Stimulated activated CD4-positive, alpha-beta T cell treated with anti-CD3 and anti-CD28 coated beads, TNF-alpha, amount 100 ng/mL, for 24 hours (primary cell): ENCODE measurements at regions not wholly inside any gene's neighbourhood (a gene's known extent, or its start where the extent isn't known, plus 50 kb on each side); places are given as distances from the start of the nearest gene placed in this dataset.
"Not testable (repeated sequence)": the region's sequence is repeated elsewhere in the genome, so short reads cannot be mapped to it uniquely, and the experiment has no call there.

ENCODE experiments used
- DNase-seq, 3 experiments: peaks; one replicate each; pipeline ENCODE4 v3.0.0-alpha.2; 2020; ENCODE audit warnings: low read depth in 3 of 3

DNA sequence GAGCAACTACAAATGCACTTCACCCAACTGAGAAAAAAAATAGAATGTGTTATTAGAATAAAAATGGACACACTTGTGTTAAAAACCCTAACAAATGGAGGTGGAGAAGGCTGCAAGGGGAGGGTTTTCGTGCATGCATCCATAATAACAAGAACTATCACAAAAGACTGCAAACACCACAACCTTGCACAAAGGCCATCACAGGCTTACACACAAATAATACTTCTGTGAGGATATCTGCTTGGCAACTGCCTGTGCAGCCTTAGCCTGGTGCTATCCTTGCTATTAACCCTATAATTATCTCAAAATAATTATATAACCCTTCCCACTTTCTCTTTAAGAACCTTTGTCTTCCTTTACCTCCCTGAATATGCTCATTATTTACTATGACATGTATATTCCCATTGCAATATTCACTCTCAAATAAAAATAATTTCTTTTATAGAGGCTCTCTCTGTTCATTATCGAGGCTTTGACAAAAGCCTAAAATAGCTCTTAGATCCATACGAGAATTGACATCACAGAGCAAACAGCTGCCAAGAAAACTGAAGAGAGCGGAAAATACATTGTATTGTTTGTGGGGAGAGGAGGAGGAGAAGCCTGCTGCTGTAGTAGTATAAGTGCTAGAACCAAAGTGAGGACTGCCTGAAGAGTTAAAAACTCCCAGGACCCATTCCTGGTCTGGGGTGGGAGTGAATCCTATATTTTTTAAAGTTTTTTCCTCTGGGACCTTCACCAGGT, 1768.7 kb downstream of the BRINP3 start:
- no peak for DNase-seq

- DNase-seq = no peak
Measured at GRCh38 chr1:188715566-188715965, 1762.1 kb downstream of the BRINP3 start.

GRCh38 chr1:188719735-188720134, 1757.9 kb downstream of the BRINP3 start:
- DNase-seq = no peak

DNA sequence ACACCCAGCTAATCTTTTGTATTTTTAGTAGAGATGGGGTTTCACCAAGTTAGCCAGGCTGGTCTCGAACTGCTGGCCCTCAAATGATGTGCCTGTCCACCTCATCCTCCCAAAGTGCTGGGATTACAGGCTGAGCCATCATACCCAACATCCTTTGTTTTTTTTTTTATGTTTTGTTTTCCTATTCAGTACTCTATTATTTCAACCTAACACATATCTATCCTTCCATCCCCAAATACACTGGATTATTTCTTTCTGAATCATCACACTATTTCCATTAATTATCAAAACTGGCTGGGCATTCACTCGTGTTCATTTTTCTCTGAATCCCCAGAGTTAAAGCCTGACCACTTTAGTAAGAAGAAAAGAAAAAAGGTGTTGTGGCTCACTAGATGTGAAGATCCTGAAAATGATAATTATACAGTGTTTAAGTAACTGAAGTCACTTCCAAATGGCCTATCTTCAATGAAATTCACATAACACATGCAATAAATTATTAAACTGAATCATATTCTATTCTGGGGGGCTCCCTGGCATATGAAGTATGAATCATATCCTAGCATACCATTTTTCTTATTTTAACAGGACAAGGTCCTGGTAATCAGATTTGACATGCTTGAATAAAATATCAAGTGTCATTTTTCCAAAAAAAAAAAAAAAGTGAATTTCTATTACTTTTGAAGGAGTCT, 1754.2 kb downstream of the BRINP3 start:
- no peak for DNase-seq

GRCh38 chr1:188729039-188729438, 1748.6 kb downstream of the BRINP3 start:
- no peak for DNase-seq

GRCh38 chr1:188735567-188735966, 1742.1 kb downstream of the BRINP3 start:
- DNase-seq = no peak

- DNase-seq = not testable (repeated sequence)
Measured at GRCh38 chr1:188749275-188749674, 1728.4 kb downstream of the BRINP3 start.

GRCh38 chr1:188752027-188752426, 1725.6 kb downstream of the BRINP3 start:
- DNase-seq = not testable (repeated sequence)

GRCh38 chr1:188757747-188758146, 1719.9 kb downstream of the BRINP3 start:
- not testable (repeated sequence) for DNase-seq

DNA sequence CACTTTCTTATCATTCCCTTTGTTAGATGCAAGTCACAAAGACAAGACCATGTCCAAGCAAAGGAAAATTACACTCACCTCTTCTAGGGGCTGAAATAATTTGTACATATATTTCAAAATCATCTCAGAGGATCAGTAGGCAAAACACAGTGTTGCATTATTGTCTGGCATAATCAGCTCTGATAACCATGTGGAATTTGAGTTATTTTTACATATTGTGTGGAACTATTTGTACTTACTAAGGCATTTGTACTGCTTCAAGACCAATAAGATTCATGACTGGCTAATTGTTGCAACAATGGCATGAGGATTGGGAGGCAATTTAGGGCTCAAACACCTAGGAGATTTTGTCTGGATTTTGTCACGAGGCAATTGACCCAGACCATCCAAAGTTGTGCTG, 1716.4 kb downstream of the BRINP3 start:
- DNase-seq = no peak

DNA sequence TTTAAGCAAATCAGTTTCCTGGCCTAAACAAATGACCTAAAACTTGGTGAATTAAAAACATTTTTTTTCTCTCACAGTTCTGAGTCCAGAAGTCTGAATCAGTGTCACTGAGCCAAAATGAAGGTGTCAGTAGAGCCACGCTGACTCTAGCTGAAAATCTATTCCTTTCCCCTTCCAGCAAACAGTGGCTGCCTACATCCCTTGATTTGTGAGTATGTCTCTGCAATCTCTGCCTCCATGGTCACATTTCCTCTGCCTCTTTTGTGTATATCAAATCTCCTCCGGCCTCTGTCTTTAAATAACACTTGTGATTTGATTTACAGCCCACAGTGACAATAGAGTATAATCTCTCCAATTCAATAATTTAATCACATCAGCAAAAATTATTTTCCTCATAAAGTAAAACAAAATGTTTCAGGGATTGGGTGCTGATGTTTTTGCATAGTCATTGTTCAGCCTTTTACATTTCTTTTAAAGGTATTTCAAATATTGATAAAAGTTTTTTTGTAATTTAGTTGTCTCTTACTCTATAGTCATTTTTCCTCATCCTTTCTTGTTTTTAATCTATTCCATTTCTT, 1715.4 kb downstream of the BRINP3 start:
- no peak for DNase-seq

GRCh38 chr1:188763541-188763940, 1714.1 kb downstream of the BRINP3 start:
- no peak for DNase-seq

- no peak for DNase-seq
Measured at GRCh38 chr1:188769181-188769580, 1708.5 kb downstream of the BRINP3 start.

GRCh38 chr1:188769936-188770335, 1707.7 kb downstream of the BRINP3 start:
- no peak for DNase-seq

DNA sequence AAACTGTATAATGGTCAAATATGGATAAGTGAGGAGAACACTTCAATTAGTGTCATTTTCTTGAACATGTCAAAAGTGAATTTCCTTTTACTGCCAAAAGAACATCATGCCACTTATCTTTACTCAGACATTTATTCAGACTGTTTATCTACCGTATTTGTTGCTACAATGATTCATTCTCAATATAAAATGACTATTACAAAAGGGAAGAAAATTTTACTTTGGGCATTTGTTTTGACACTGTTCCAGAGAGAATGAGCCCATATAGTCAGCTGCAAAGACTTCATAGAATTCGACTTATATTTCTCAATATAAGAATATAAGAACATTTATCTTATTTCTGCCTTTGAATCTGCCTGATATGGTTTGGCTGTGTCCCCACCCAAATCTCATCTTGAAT, 1699.1 kb downstream of the BRINP3 start:
- DNase-seq = no peak

DNA sequence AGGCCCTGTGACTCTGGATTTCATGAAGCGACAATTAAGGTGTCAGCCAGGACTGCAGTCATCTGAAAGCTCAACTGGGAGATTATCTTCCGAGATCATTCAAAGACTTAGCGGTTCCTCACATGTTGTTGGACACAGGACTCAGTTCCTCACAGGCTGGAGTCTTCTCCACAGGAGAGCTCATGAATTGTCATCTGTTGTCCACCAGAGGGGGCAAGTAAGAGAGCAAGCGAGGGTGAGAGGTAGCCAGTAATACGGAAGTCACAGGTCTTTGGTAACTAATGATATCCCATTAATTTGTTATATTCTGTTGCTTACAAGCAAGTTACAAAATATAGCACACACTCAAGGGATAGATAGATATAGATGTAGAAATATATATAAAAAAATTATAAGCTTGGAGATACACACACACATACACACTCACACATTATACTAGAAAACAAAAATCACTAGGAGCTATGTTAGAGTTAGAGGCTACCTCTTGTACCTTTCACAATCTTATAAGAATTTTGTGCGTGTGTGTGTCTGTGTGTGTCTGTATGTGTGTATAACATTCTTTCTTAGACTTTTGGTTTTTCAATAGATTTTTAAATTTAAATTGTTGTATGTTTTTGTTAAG, 1695.3 kb downstream of the BRINP3 start:
- no peak for DNase-seq

DNA sequence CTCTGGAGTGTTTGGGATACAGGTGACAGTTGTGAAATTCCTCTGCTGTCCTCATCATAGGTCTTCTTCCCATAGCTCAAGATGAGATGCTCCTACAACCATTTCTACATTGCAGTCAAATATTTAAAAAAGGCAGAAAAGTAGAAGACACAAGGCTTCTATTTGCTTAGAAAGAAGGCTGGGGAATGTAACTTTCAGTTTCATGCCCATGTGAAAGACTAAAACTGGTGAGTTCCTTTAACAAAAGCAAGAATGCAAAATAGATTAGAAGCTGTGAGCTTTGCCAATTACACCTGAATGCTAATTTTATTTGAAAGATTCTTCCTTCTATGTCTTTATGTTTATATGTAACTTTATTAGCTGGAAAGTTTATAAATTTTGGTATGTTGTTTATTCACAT, 1682.7 kb downstream of the BRINP3 start:
- no peak for DNase-seq

DNA sequence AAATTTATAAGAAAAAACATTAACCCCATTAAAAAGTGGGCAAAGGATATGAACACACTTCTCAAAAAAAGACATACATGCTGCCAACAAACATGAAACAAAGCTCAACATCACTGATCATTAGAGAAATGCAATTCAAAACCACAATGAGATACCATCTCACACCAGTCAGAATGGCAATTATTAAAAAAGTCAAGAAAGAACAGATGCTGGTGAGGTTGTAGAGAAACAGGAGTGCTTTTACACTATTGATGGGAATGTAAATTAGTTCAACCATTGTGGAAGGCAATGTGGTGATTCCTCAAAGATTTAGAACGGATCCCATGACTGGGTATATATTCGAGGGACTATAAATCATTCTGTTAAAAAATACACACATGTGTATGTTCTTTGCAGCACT, 1665.5 kb downstream of the BRINP3 start:
- not testable (repeated sequence) for DNase-seq

DNA sequence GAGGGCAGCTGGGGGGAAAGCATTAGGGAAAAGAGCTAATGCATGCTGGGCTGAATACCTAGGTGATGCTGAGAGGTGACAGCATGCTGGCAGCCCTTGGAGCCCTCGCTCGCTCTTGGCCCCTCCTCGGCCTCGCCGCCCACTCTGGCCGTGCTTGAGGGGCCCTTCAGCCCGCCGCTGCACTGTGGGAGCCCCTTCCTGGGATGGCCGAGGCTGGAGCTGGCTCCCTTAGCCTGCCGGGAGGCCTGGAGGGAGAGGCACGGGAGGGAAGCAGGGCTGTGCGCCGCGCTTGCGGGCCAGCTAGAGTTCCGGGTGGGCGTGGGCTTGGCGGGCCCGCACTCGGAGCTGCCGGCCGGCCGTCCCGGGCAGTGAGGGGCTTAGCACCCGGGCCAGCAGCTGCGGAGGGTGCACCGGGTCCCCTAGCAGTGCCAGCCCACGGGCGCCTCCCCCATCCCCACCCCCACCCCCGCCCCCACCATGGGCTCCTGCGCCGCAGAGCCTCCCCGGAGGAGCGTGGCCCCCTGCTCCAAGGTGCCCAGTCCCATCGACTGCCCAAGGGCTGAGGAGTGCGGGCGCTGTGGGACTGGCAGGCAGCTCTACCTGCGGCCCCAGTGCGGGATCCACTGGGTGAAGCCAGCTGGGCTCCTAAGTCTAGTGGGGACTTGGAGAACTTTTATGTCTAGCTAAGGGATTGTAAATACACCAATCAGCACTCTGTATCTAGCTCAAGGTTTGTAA, 1664.7 kb downstream of the BRINP3 start:
- not testable (repeated sequence) for DNase-seq

GRCh38 chr1:188817814-188818213, 1659.8 kb downstream of the BRINP3 start:
- DNase-seq = no peak

DNA sequence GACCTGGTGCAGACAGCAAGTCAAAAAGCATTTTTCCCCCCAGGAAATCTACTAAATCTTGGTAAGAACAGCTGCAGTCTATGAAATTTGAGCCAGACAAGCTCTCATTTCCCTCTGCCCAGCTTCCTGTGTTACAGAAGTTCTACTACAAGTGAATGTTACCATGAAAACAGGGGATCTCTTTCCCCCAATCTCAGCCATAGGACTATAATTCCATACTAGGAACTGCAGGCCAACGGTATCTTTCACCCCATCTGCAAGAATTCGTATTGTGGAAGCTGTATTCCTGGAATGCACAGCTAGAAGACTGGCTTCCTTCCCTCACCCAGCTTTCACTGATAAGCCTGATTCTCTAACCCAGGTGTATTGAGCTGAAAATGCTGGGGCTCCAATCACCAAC, 1655.4 kb downstream of the BRINP3 start:
- DNase-seq = no peak

- DNase-seq = no peak
Measured at GRCh38 chr1:188825471-188825870, 1652.2 kb downstream of the BRINP3 start.
